GM13976 (cell line): ENCODE measurements at regions not wholly inside any gene's neighbourhood (a gene's known extent, or its start where the extent isn't known, plus 50 kb on each side); places are given as distances from the start of the nearest gene placed in this dataset.

Experiments
- DNase-seq: peaks from one replicate; pipeline ENCODE4 v3.0.0; 2012; ENCODE audit warnings: low spot score
- in situ Hi-C: fragments of 300-500 bp; cut with MboI; formaldehyde crosslinking; loops from one replicate; pipeline ENCODE4 v1.12.0; 2022; ENCODE audit warnings: low sequenced_read_pairs, mixed read lengths, inconsistent platforms; ENCODE audit not compliant: unreplicated experiment
- TF ChIP-seq, protein P1 (sequence below): IDR thresholded peaks from 2 replicates; pipeline ENCODE4 v1.5.1; 2012; ENCODE audit warnings: borderline replicate concordance, mild to moderate bottlenecking; ENCODE audit not compliant: insufficient read depth; ENCODE audit errors: extremely low read depth, missing control alignments, control extremely low read depth

DNA sequence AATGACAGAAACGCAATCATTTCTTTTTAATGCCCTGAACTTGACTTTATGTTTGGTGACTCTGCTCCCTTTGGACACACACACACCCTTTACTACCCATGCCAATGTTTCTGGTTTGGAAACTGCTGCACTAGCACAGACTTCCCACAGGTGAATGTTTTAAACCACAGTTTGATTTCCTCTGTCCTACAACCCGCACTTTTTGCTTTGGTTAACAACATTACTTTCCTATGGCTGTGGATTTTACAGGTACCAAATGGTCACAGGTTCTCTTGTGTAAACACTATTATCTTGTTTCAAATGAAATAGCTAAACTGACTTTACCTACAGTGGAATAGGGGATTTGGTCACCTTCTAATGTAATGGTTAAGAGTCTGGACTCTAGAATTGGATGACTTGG lies 51.5 kb upstream of the ZNF644 start:
- TF ChIP-seq, protein P1, sequence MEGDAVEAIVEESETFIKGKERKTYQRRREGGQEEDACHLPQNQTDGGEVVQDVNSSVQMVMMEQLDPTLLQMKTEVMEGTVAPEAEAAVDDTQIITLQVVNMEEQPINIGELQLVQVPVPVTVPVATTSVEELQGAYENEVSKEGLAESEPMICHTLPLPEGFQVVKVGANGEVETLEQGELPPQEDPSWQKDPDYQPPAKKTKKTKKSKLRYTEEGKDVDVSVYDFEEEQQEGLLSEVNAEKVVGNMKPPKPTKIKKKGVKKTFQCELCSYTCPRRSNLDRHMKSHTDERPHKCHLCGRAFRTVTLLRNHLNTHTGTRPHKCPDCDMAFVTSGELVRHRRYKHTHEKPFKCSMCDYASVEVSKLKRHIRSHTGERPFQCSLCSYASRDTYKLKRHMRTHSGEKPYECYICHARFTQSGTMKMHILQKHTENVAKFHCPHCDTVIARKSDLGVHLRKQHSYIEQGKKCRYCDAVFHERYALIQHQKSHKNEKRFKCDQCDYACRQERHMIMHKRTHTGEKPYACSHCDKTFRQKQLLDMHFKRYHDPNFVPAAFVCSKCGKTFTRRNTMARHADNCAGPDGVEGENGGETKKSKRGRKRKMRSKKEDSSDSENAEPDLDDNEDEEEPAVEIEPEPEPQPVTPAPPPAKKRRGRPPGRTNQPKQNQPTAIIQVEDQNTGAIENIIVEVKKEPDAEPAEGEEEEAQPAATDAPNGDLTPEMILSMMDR, result no peak
- DNase-seq, result no peak
- in situ Hi-C loops, result no loop called here

DNA sequence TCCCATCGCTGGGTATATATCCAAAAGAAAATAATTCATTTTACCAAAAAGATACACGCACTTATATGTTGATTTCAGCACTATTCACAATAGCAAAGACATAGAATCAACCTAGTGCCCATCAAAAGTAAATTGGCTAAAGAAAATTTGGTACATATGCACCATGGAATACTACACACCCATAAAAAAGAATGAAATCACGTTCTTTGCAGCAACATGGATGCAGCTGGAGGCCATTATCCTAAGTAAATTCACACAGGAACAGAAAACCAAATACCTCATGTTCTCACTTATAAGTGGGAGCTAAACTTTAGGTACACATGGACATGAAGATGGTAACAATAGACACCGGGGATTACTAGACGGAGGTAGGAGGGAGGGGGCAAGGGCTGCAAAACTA lies 50.0 kb upstream of the ZNF644 start:
- TF ChIP-seq, protein P1, result no peak

More for the DNA sequence above, 50.0 kb upstream of the ZNF644 start:
- no peak for DNase-seq
- in situ Hi-C loops, result no loop called here
